ENCODE measurements at regions not wholly inside any gene's neighbourhood (a gene's known extent, or its start where the extent isn't known, plus 50 kb on each side); places are given as distances from the start of the nearest gene placed in this dataset.

GRCh38 chr12:53807322-53807860 lies 55.6 kb upstream of the CISTR start:
- TF ChIP-seq CTCF (IDR thresholded peaks at IDR 0.05; ENCODE audit: poor library complexity) (no peak), EZH2 (IDR thresholded peaks at IDR 0.05; ENCODE audit: borderline replicate concordance) (no peak)
